IMR-90 (cell line): ENCODE measurements at regions not wholly inside any gene's neighbourhood (a gene's known extent, or its start where the extent isn't known, plus 50 kb on each side); places are given as distances from the start of the nearest gene placed in this dataset.

ENCODE experiments used
- ATAC-seq: fragments of 200-7000 bp; cut with Tn5 transposase; 2 replicates; pipeline ENCODE4 v1.9.1; 2020; ENCODE audit warnings: low read depth, mild to moderate bottlenecking, moderate library complexity
- BruUV-seq: library from RNA; stranded (reverse); fragments of 400-500 nt; replicated peaks from 2 replicates; lab custom pipeline; 2021; lab: Mats Ljungman, UMichigan
- CTCF ChIA-PET: fragments of 300-600 bp; formaldehyde crosslinking; extraction: SDS; loops from one replicate; lab custom pipeline; 2021; ENCODE audit warnings: antibody characterized with exemption; lab: Yijun Ruan, JAX
- POLR2A ChIA-PET: fragments of 300-600 bp; sonication (Branson Sonifier 250); formaldehyde crosslinking; loops from one replicate; lab custom pipeline; 2022; ENCODE audit warnings: antibody characterized with exemption; ENCODE audit not compliant: unreplicated experiment; lab: Charles Lee
- DNase-seq: peaks from one replicate; pipeline ENCODE4 v3.0.0; 2013
- H2AFZ ChIP-seq: replicated peaks from 2 replicates; pipeline ENCODE3; 2013; ENCODE audit warnings: low read length, mild to moderate bottlenecking; ENCODE audit not compliant: poor library complexity
- H2AK5ac ChIP-seq: 2 replicates; pipeline ENCODE4 v1.6.1; 2013; ENCODE audit warnings: low read depth, low read length, inconsistent platforms
- H2AK9ac ChIP-seq: replicated peaks from 2 replicates; pipeline ENCODE3; 2013; ENCODE audit warnings: mild to moderate bottlenecking, low read depth, low read length, moderate library complexity; ENCODE audit not compliant: poor library complexity
- H2BK120ac ChIP-seq: 2 replicates; pipeline ENCODE4 v1.6.1; 2013; ENCODE audit warnings: low read depth, low read length, inconsistent platforms
- H2BK15ac ChIP-seq: 3 replicates; pipeline ENCODE4 v1.6.1; 2013; ENCODE audit warnings: low read depth, low read length, inconsistent platforms
- H2BK20ac ChIP-seq: 2 replicates; pipeline ENCODE4 v1.6.1; 2013; ENCODE audit warnings: low read depth, mild to moderate bottlenecking, inconsistent platforms, low read length, moderate library complexity
- H2BK5ac ChIP-seq: 2 replicates; pipeline ENCODE4 v1.6.1; 2013; ENCODE audit warnings: mild to moderate bottlenecking, low read depth, low read length, inconsistent platforms; ENCODE audit not compliant: poor library complexity, severe bottlenecking
- H3K14ac ChIP-seq: replicated peaks from 2 replicates; pipeline ENCODE4 v1.6.1; 2013; ENCODE audit warnings: low read depth, low read length, inconsistent platforms
- H3K18ac ChIP-seq: 2 replicates; pipeline ENCODE4 v1.6.1; 2013; ENCODE audit warnings: low read depth, low read length, control low read depth
- H3K23ac ChIP-seq: 2 replicates; pipeline ENCODE4 v1.6.1; 2013; ENCODE audit warnings: low read depth, low read length, inconsistent platforms
- H3K27ac ChIP-seq: 2 replicates; pipeline ENCODE4 v1.5.1; 2013; ENCODE audit warnings: mild to moderate bottlenecking, control low read depth, low read length; ENCODE audit not compliant: insufficient read depth
- H3K27me3 ChIP-seq: 2 replicates; pipeline ENCODE4 v1.6.1; 2013; ENCODE audit warnings: low read length; ENCODE audit not compliant: control insufficient read depth, insufficient read depth
- H3K36me3 ChIP-seq: 2 replicates; pipeline ENCODE4 v1.6.1; 2013; ENCODE audit warnings: low read length, mixed read lengths; ENCODE audit not compliant: control insufficient read depth, insufficient read depth
- H3K4ac ChIP-seq: 2 replicates; pipeline ENCODE4 v1.6.1; 2013; ENCODE audit warnings: low read depth, low read length, inconsistent platforms
- H3K4me1 ChIP-seq: 2 replicates; pipeline ENCODE4 v1.6.1; 2013; ENCODE audit warnings: low read length, mixed read lengths; ENCODE audit not compliant: control insufficient read depth, insufficient read depth
- H3K4me2 ChIP-seq: 2 replicates; pipeline ENCODE4 v1.6.1; 2013; ENCODE audit warnings: low read depth, mild to moderate bottlenecking, control low read depth, low read length, moderate library complexity
- H3K4me3 ChIP-seq: 2 replicates; pipeline ENCODE4 v1.5.1; 2013; ENCODE audit warnings: low read depth, mild to moderate bottlenecking, control low read depth, low read length, moderate library complexity; ENCODE audit not compliant: insufficient read depth
- H3K56ac ChIP-seq: 2 replicates; pipeline ENCODE4 v1.6.1; 2013; ENCODE audit warnings: low read length, inconsistent platforms; ENCODE audit not compliant: insufficient read depth; ENCODE audit errors: extremely low read depth
- H3K79me1 ChIP-seq, 2 experiments: 2 replicates each; pipeline ENCODE4 v1.6.1; 2013; ENCODE audit warnings: low read length in 2 of 2, inconsistent platforms in 1 of 2, low read depth in 1 of 2
- H3K9ac ChIP-seq: 2 replicates; pipeline ENCODE4 v1.6.1; 2013; ENCODE audit warnings: low read depth, low read length, control low read depth
- H3K9me1 ChIP-seq: 2 replicates; pipeline ENCODE4 v1.6.1; 2013; ENCODE audit warnings: low read length, inconsistent platforms; ENCODE audit not compliant: insufficient read depth
- H3K9me3 ChIP-seq: 2 replicates; pipeline ENCODE4 v1.6.1; 2013; ENCODE audit warnings: low read length; ENCODE audit not compliant: control insufficient read depth, insufficient read depth
- H4K20me1 ChIP-seq: 2 replicates; pipeline ENCODE4 v1.6.1; 2013; ENCODE audit warnings: low read length, inconsistent platforms; ENCODE audit not compliant: insufficient read depth
- H4K5ac ChIP-seq: 2 replicates; pipeline ENCODE4 v1.6.1; 2013; ENCODE audit warnings: mild to moderate bottlenecking, low read depth, low read length, control low read depth
- H4K8ac ChIP-seq, 2 experiments: 2 replicates each; pipeline ENCODE4 v1.6.1; 2013; ENCODE audit warnings: low read depth in 2 of 2, low read length in 2 of 2, control low read depth in 1 of 2, inconsistent platforms in 1 of 2
- H4K91ac ChIP-seq: 2 replicates; pipeline ENCODE4 v1.6.1; 2013; ENCODE audit warnings: low read depth, low read length, inconsistent platforms; ENCODE audit not compliant: insufficient read depth
- BHLHE40 ChIP-seq: fragments of 150-350 bp; IDR thresholded peaks from 2 replicates; pipeline ENCODE4 v1.6.1; 2016; ENCODE audit warnings: mild to moderate bottlenecking, low read depth, low read length
- CHD1 ChIP-seq: IDR thresholded peaks from 2 replicates; pipeline ENCODE4 v1.6.1; 2012; ENCODE audit warnings: low read depth, low read length, improper control_type of control experiment
- FOS ChIP-seq: fragments of 150-350 bp; IDR thresholded peaks from 2 replicates; pipeline ENCODE4 v1.6.1; 2016; ENCODE audit warnings: low read depth, low read length
- MAFK ChIP-seq: IDR thresholded peaks from 2 replicates; pipeline ENCODE4 v1.6.1; 2012; ENCODE audit warnings: low read depth, low read length, improper control_type of control experiment
- MAZ ChIP-seq: IDR thresholded peaks from 2 replicates; pipeline ENCODE4 v1.6.1; 2012; ENCODE audit warnings: low read depth, mild to moderate bottlenecking, low read length, improper control_type of control experiment, moderate library complexity, borderline replicate concordance
- MXI1 ChIP-seq: IDR thresholded peaks from 2 replicates; pipeline ENCODE4 v1.6.1; 2012; ENCODE audit warnings: low read depth, mild to moderate bottlenecking, low read length, moderate library complexity, borderline replicate concordance
- NFE2L2 ChIP-seq: fragments of 150-350 bp; IDR thresholded peaks from 2 replicates; pipeline ENCODE4 v1.6.1; 2016; ENCODE audit warnings: low read depth, mild to moderate bottlenecking, low read length
- POLR2A ChIP-seq: IDR thresholded peaks from 2 replicates; pipeline ENCODE4 v1.6.1; 2012; ENCODE audit warnings: mild to moderate bottlenecking, low read depth, low read length
- RAD21 ChIP-seq: IDR thresholded peaks from 2 replicates; pipeline ENCODE4 v1.6.1; 2012; ENCODE audit warnings: low read length, improper control_type of control experiment
- RFX5 ChIP-seq: IDR thresholded peaks from 2 replicates; pipeline ENCODE4 v1.8.0; 2012; ENCODE audit warnings: low read depth, mild to moderate bottlenecking, low read length, moderate library complexity
- WGBS, 2 experiments: methylation state at CpG; one replicate each; pipeline versions ENCODE4 v1.1.5 to v1.1.7; 2013; ENCODE audit warnings: missing lambda C conversion rate in 2 of 2; ENCODE audit not compliant: insufficient read length in 1 of 2; ENCODE audit errors: extremely low coverage in 2 of 2; 5-methylcytosine and 5-hydroxymethylcytosine counted together
- dilution Hi-C: fragments of 300-500 bp; cut with HindIII; formaldehyde crosslinking; loops from one replicate; pipeline ENCODE4 v1.14.3; 2018; ENCODE audit warnings: low sequenced_read_pairs; ENCODE audit not compliant: unreplicated experiment
- in situ Hi-C: fragments of 300-500 bp; cut with MboI; formaldehyde crosslinking; loops from 3 replicates; pipeline ENCODE4 v1.14.3; 2019; ENCODE audit warnings: low sequenced_read_pairs, inconsistent platforms, mixed read lengths
- intact Hi-C: fragments of 100-400 bp; cut with micrococcal nuclease; formaldehyde crosslinking; loops from 2 replicates; pipeline ENCODE4 v1.10.0; 2022
- TF ChIP-seq, protein P1 (sequence below): fragments of 150-350 bp; IDR thresholded peaks from 2 replicates; pipeline ENCODE4 v1.6.1; 2017; ENCODE audit warnings: mild to moderate bottlenecking, antibody characterized with exemption, low read length, low read depth

DNA sequence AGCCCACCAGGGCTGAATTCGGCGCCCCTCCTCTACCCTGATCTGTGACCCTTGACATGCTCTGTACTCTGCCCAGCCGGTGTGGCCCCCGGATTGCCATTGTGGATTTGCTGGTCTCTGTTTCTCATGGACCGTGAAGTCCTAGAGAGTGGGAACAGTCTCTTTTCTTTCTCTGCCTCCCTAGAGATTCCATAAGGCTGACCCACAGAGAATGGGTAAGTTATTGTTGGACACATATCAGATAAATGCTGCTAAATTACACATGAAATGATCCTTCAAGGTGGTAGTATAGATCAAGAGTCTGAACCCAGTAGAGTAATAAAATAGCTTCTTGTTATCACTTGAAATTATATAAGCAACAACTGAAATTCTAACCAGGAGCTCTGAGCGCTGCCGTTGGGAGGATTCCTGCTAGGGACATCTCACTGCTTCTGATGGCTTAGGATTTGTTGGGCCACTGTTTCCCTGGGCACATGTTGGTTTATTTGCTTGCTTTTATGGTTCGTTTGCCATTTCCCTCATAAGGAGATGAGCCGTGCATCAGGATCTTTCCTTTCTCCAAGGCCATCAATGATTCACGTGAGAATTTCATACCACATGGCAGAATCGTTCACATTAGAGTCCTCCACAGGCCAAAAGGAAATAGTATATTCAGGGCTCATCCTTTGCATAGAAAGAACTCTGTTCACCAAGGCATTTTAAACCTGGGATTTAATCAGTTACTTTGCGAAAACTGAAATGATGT, 111.9 kb downstream of the ZBTB18 start:
- 40% methylated on average over 4 of the region's 12 CpGs; no CpG with 5 or more reads in 1 of the 2 experiments for WGBS, 2 experiments
- ATAC-seq (no peak), DNase-seq (peak; percentile 69)
- ChIA-PET POLR2A (no interaction called here), CTCF (no interaction called here)
- Histone ChIP-seq H3K18ac (peak overlapping the region; percentile 88), H3K36me3 (no peaks in the 10 kb centered on the region), H3K23ac (peak overlapping the region; percentile 59), H2BK5ac (peak overlapping the region; percentile 90), H4K20me1 (no peaks in the 10 kb centered on the region), H2AK9ac (peak overlapping the region; percentile 55), H3K56ac (peak overlapping the region; percentile 81), H3K9ac (no peak overlapping the region), H3K14ac (peak overlapping the region; percentile 87), H2AK5ac (peak overlapping the region; percentile 89), H3K27me3 (no peaks in the 10 kb centered on the region), H3K79me1 (no peaks in the 10 kb centered on the region), H2BK15ac (peak overlapping the region; percentile 84), H3K4ac (peak overlapping the region; percentile 90), H3K27ac (peak overlapping the region; percentile 95), H3K4me1 (peaks cover 18% of the 10 kb centered on the region), H3K4me3 (no peak overlapping the region), H4K91ac (peak overlapping the region; percentile 83), H3K9me1 (peaks cover 21% of the 10 kb centered on the region; the same call in 1 of the 2 replicates), H2AFZ (peak overlapping the region; percentile 67), H2BK120ac (peak overlapping the region; percentile 96), H4K5ac (peak overlapping the region; percentile 85), H3K4me2 (no peak overlapping the region; the same call in 1 of the 2 replicates), H3K9me3 (no peaks in the 10 kb centered on the region), H2BK20ac (peak overlapping the region; percentile 99), H4K8ac (peak overlapping the region; percentile 62 to 88)
- BruUV-seq = no TSS peak
- in situ Hi-C loops (no loop called here), dilution Hi-C loops (no loop called here), intact Hi-C loops (no loop called here)
- no peak for TF ChIP-seq POLR2A
- no peak for TF ChIP-seq MAFK
- TF ChIP-seq BHLHE40 = no peak
- no peak for TF ChIP-seq RFX5
- TF ChIP-seq MAZ = no peak
- TF ChIP-seq, protein P1, sequence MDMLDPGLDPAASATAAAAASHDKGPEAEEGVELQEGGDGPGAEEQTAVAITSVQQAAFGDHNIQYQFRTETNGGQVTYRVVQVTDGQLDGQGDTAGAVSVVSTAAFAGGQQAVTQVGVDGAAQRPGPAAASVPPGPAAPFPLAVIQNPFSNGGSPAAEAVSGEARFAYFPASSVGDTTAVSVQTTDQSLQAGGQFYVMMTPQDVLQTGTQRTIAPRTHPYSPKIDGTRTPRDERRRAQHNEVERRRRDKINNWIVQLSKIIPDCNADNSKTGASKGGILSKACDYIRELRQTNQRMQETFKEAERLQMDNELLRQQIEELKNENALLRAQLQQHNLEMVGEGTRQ = no peak; the same call in 1 of the 2 replicates
- TF ChIP-seq CHD1 = no peak
- TF ChIP-seq RAD21 = no peak
- no peak for TF ChIP-seq MXI1
- no peak for TF ChIP-seq NFE2L2
- no peak for TF ChIP-seq FOS
